ENCODE measurements at regions not wholly inside any gene's neighbourhood (a gene's known extent, or its start where the extent isn't known, plus 50 kb on each side); places are given as distances from the start of the nearest gene placed in this dataset.

DNA sequence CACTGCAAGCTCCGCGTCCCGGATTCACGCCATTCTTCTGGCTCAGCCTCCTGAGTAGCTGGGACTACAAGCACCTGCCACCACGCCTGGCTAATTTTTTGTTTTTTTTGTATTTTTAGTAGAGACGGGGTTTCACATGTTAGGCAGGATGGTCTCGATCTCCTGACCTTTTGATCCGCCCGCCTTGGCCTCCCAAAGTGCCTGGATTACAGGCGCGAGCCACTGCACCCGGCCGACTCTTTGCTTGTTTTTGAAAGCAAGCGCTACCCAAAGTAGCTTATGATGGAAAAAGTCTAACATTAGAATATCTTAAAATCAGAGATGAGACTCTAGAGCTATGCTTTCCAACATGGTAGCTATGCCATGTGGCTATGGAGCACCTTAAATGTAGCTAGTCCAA lies 585.5 kb upstream of the ITGA1 start:
- Histone ChIP-seq H3K9me3 (ENCODE audit: control insufficient read depth in 2 of 3, insufficient read depth in 1 of 3, low read length in 3 of 3) (no peaks in the 10 kb centered on the region), H3K36me3 (ENCODE audit: control insufficient read depth in 2 of 3, insufficient read depth in 3 of 3, low read length in 3 of 3) (no peaks in the 10 kb centered on the region), H3K4me3 (ENCODE audit: low read length in 3 of 3) (no peak overlapping the region), H3K27me3 (ENCODE audit: control insufficient read depth, insufficient read depth, low read length) (no peaks in the 10 kb centered on the region), H3K27ac (ENCODE audit: low read depth in 2 of 2, low read length in 2 of 2) (no peak overlapping the region), H3K4me1 (ENCODE audit: control insufficient read depth in 2 of 3, insufficient read depth in 2 of 3, low read depth in 1 of 3, low read length in 3 of 3) (no peaks in the 10 kb centered on the region), H3K9ac (ENCODE audit: low read length in 3 of 3) (no peak overlapping the region)
- TF ChIP-seq CTCF (IDR thresholded peaks at IDR 0.05; ENCODE audit: borderline replicate concordance, extremely low read depth, insufficient read depth) = no peak
- DNase-seq = peak in 1 of 5 donors; percentile 27
- no peak for FAIRE-seq
- intact Hi-C loops (cut with DNase I) = no loop called here

DNA sequence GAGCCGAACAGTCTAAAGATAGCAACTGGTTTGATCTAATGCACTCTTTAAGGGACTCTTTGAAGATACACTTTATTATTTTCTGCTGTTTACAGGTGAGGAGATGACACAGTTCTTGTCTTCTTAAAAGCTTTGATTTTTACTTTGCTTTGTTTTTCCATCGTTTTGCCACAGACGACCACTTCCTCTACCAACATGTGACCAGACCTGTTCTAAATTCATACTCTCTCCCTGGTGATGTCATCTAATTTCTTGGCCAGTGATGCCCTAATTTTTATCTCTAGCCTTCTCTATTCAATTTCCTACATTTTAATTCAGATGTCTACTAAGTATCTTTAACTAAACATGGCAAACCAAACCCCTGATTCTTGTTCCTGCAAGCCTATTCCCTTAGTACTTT lies 583.4 kb upstream of the ITGA1 start:
- DNase-seq (no peak), FAIRE-seq (no peak)
- no peaks in the 10 kb centered on the region for H3K27me3 ChIP-seq (ENCODE audit: control insufficient read depth, insufficient read depth, low read length)
- intact Hi-C loops (cut with DNase I) = no loop called here
- H3K4me1 ChIP-seq (ENCODE audit: control insufficient read depth in 2 of 3, insufficient read depth in 2 of 3, low read depth in 1 of 3, low read length in 3 of 3) = no peaks in the 10 kb centered on the region
- no peaks in the 10 kb centered on the region for H3K9me3 ChIP-seq (ENCODE audit: control insufficient read depth in 2 of 3, insufficient read depth in 1 of 3, low read length in 3 of 3)
- no peak overlapping the region for H3K9ac ChIP-seq (ENCODE audit: low read length in 3 of 3)
- H3K4me3 ChIP-seq (ENCODE audit: low read length in 3 of 3) = no peak overlapping the region
- no peak for TF ChIP-seq CTCF (IDR thresholded peaks at IDR 0.05; ENCODE audit: borderline replicate concordance, extremely low read depth, insufficient read depth)
- no peak overlapping the region for H3K27ac ChIP-seq (ENCODE audit: low read depth in 2 of 2, low read length in 2 of 2)
- H3K36me3 ChIP-seq (ENCODE audit: control insufficient read depth in 2 of 3, insufficient read depth in 3 of 3, low read length in 3 of 3) = no peaks in the 10 kb centered on the region
